A673 (cell line): ENCODE measurements at regions not wholly inside any gene's neighbourhood (a gene's known extent, or its start where the extent isn't known, plus 50 kb on each side); places are given as distances from the start of the nearest gene placed in this dataset.

Source experiments
- BruUV-seq: library from RNA; stranded (reverse); fragments of 400-500 nt; replicated peaks from 2 replicates; lab custom pipeline; 2021; lab: Mats Ljungman, UMichigan
- CTCF ChIA-PET: fragments of 300-600 bp; sonication (Branson Sonifier 250); formaldehyde crosslinking; loops from one replicate; lab custom pipeline; 2022; ENCODE audit warnings: antibody characterized with exemption; lab: Charles Lee
- POLR2A ChIA-PET: fragments of 300-600 bp; sonication (Branson Sonifier 250); formaldehyde crosslinking; loops from one replicate; lab custom pipeline; 2022; ENCODE audit warnings: antibody characterized with exemption; ENCODE audit not compliant: low non-redundant PET; lab: Charles Lee
- DNase-seq: peaks from one replicate; pipeline ENCODE4 v3.0.0-alpha.2; 2015; ENCODE audit warnings: low spot score
- H3K27ac ChIP-seq: fragments of 200-600 bp; sonication (generic); 2 replicates; pipeline ENCODE4 v1.5.1; 2016; ENCODE audit warnings: mixed run types, low read depth, mild to moderate bottlenecking, mixed read lengths, antibody characterized with exemption, low read length; ENCODE audit not compliant: poor library complexity, severe bottlenecking
- H3K27me3 ChIP-seq: fragments of 200-600 bp; sonication (generic); replicated peaks from 2 replicates; pipeline ENCODE4 v1.6.1; 2017; ENCODE audit warnings: mixed run types, low read depth, mild to moderate bottlenecking, mixed read lengths, antibody characterized with exemption, low read length; ENCODE audit not compliant: insufficient read depth, poor library complexity
- H3K36me3 ChIP-seq: fragments of 200-600 bp; sonication (generic); 2 replicates; pipeline ENCODE4 v1.6.1; 2016; ENCODE audit warnings: mixed run types, mild to moderate bottlenecking, mixed read lengths, antibody characterized with exemption, low read length; ENCODE audit not compliant: insufficient read depth, poor library complexity, severe bottlenecking
- H3K4me1 ChIP-seq: fragments of 200-600 bp; sonication (generic); 2 replicates; pipeline ENCODE4 v1.6.1; 2017; ENCODE audit warnings: mixed run types, mild to moderate bottlenecking, mixed read lengths, antibody characterized with exemption, low read length; ENCODE audit not compliant: insufficient read depth, poor library complexity, severe bottlenecking
- H3K4me3 ChIP-seq: fragments of 200-600 bp; sonication (generic); 2 replicates; pipeline ENCODE4 v1.5.1; 2016; ENCODE audit warnings: low read depth, mixed run types, mild to moderate bottlenecking, mixed read lengths, low read length; ENCODE audit not compliant: poor library complexity, severe bottlenecking
- H3K9me3 ChIP-seq: fragments of 200-600 bp; sonication (generic); 2 replicates; pipeline ENCODE4 v1.6.1; 2016; ENCODE audit warnings: mixed run types, low read depth, mild to moderate bottlenecking, mixed read lengths, antibody characterized with exemption, low read length; ENCODE audit not compliant: poor library complexity, severe bottlenecking
- CTCF ChIP-seq: fragments of 300-800, 200-600 bp; sonication (generic); conservative IDR thresholded peaks from 2 replicates; pipeline ENCODE4 v1.5.1; 2017; ENCODE audit warnings: low read depth, mild to moderate bottlenecking, antibody characterized with exemption, low read length, moderate library complexity, mixed read lengths
- EZH2 ChIP-seq: fragments of 200-600 bp; sonication (generic); IDR thresholded peaks from 2 replicates; pipeline ENCODE4 v1.6.1; 2017; ENCODE audit warnings: borderline replicate concordance, low read depth, mild to moderate bottlenecking, mixed read lengths, antibody characterized with exemption, low read length; ENCODE audit not compliant: poor library complexity, severe bottlenecking
- intact Hi-C: fragments of 100-400 bp; cut with micrococcal nuclease; formaldehyde crosslinking; loops from one replicate; pipeline ENCODE4 v1.10.0; 2022; ENCODE audit not compliant: unreplicated experiment

DNA sequence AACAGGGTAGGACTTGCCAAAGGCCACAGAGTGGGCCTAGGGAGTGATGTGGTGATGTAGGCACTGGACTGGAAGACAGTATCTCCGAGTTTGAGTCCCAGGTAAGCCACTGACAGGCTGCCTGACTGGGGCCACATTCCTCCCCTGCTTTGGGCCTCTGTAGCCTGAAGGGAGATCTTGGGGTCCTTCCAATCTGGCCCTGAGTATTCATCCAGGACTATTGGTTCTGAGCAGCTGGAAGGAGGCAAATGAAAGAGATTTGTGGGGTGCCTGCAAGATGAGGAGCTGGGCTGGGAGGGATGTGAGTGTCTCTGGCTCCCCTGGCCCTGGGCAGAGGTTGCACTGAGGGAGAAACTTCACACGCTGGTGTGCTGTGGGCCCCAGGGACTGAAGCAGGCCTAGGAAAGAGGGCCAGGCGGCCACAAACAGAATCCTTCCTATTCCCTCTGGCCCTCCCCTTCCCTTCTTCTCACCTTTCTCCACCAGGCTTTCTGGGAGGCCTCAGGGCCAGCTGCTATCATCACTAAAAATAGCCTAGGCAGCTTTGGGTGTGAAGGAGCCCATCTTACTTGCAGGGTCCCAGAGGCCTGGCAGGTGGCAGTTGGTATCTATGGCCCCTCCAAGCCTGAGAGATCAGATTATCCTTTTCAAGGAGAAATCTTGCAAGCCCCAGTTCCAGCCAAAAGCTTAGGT is 70.1 kb downstream of the PJA1 start:
- POLR2A ChIA-PET, result no interaction called here
- CTCF ChIA-PET, result interaction anchor here (0.6 to 1.3 kb wide), 3 partner anchors 24 to 725 kb away, joined by 3 to 6 read pairs (median 3); no protein-coding TSS in a partner anchor
- Histone ChIP-seq H3K4me3 (no peak overlapping the region), H3K9me3 (no peaks in the 10 kb centered on the region), H3K27me3 (no peaks in the 10 kb centered on the region), H3K27ac (no peak overlapping the region), H3K4me1 (no peaks in the 10 kb centered on the region), H3K36me3 (no peaks in the 10 kb centered on the region)
- intact Hi-C loops, result loop anchor here (5.0 kb wide), 2 partner anchors 127 to 192 kb away; no protein-coding TSS in a partner anchor
- no peak for DNase-seq
- BruUV-seq, result no TSS peak
- TF ChIP-seq CTCF (no peak), EZH2 (no peak)

DNA sequence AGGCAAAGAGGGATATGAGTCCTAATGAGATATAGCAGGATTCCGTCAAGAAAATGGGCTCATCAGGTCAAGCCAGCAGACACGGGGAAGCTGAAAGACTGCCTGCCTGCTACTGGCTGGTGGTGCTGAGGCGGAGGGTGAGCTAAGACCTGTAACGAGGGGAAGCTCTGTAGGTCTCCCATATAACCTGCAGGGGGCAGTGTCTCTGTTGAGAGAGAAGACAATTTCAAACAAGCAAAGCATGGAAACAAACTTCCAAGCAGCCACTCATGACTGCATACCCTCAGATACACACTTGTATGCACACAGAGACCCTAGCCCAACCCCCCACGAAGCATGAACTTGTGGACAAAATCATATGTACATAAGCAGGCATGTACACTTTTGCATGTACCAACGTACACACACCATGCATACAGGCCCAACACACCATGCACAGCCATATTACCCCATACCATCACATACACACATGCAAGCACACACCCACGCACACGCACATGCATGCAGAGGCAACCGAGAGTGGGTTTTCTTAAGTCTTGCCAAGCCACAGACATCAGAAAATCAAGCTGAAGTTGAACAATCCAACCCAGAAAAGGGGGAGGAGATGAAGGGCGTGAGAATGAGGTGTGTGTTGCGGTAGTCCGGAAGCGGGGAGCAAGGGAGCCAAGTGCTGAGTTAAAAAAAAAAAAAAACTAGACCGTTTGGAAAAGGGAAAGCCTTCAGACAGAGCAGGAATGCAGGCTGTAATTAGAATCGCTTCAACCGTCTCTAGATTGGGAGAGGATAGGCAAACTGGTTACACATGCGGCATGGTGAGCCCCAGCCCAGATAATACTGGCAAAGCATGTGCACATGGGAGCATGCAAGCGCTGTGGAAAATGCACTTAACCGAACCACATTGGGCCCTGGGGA is 71.0 kb downstream of the PJA1 start:
- Histone ChIP-seq H3K4me1 (no peaks in the 10 kb centered on the region), H3K27ac (no peak overlapping the region), H3K36me3 (no peaks in the 10 kb centered on the region), H3K9me3 (no peaks in the 10 kb centered on the region), H3K27me3 (no peaks in the 10 kb centered on the region), H3K4me3 (no peak overlapping the region)
- DNase-seq, result peak; percentile 81
- ChIA-PET CTCF (interaction anchor here (1.0 to 1.3 kb wide), 4 partner anchors 13 to 293 kb away, joined by 3 to 7 read pairs (median 5); no protein-coding TSS in a partner anchor), POLR2A (no interaction called here)
- BruUV-seq, result no TSS peak
- TF ChIP-seq EZH2 (no peak), CTCF (peak; percentile 79)
- intact Hi-C loops, result loop anchor here (5.0 kb wide), 2 partner anchors 128 to 193 kb away; no protein-coding TSS in a partner anchor

- no peaks in the 10 kb centered on the region for H3K36me3 ChIP-seq
- no peak for TF ChIP-seq EZH2
- no peak for TF ChIP-seq CTCF
- no peaks in the 10 kb centered on the region for H3K27me3 ChIP-seq
- intact Hi-C loops, result loop anchor here (5.0 kb wide), 2 partner anchors 132 to 197 kb away; no protein-coding TSS in a partner anchor
- DNase-seq, result no peak
- H3K4me3 ChIP-seq, result no peak overlapping the region
- ChIA-PET POLR2A (no interaction called here), CTCF (no interaction called here)
- BruUV-seq, result no TSS peak
- H3K27ac ChIP-seq, result no peak overlapping the region
- H3K4me1 ChIP-seq, result no peaks in the 10 kb centered on the region
- no peaks in the 10 kb centered on the region for H3K9me3 ChIP-seq
Observed at GRCh38 chrX:69090022-69090421, 75.2 kb downstream of the PJA1 start.
